HepG2 (cell line): ENCODE measurements at regions not wholly inside any gene's neighbourhood (a gene's known extent, or its start where the extent isn't known, plus 50 kb on each side); places are given as distances from the start of the nearest gene placed in this dataset.

Source experiments
- ATAC-seq: fragments of 200-7000 bp; cut with Tn5 transposase; 3 replicates; pipeline ENCODE4 v1.9.1; 2020; ENCODE audit warnings: mild to moderate bottlenecking, moderate library complexity
- BruUV-seq: library from RNA; stranded (reverse); fragments of 400-500 nt; replicated peaks from 2 replicates; lab custom pipeline; 2021; lab: Mats Ljungman, UMichigan
- CTCF ChIA-PET: fragments of 300-600 bp; formaldehyde crosslinking; extraction: SDS; loops from one replicate; lab custom pipeline; 2021; ENCODE audit warnings: low total read pairs, inconsistent platforms, low intra/inter-chr PET ratio; lab: Yijun Ruan, JAX
- POLR2A ChIA-PET: fragments of 350-600 bp; sonication (Branson Sonifier 250); formaldehyde crosslinking; loops from one replicate; lab custom pipeline; 2020; ENCODE audit warnings: antibody characterized with exemption, inconsistent platforms; lab: Yijun Ruan, JAX
- DNase-seq: peaks from one replicate; pipeline ENCODE4 v3.0.0-alpha.2; 2015; ENCODE audit warnings: low spot score
- FAIRE-seq: peaks from 3 replicates; lab custom pipeline; 2011; peaks lifted over from hg19 to GRCh38; lab: Jason Lieb, UNC
- H2AFZ ChIP-seq: one replicate; pipeline ENCODE4 v1.6.1; 2011; ENCODE audit warnings: low read length, inconsistent platforms
- H3K27ac ChIP-seq: fragments of 300-600 bp; 3 replicates; pipeline ENCODE4 v1.8.0; 2011; ENCODE audit warnings: mixed run types, mild to moderate bottlenecking, mixed read lengths, low read length, inconsistent platforms; ENCODE audit not compliant: insufficient read depth; ENCODE audit errors: extremely low read length
- H3K27me3 ChIP-seq, 2 experiments: fragments of 200-600 bp in 1 of 2; 2 replicates in 1 of 2; 3 replicates in 1 of 2; pipeline versions ENCODE4 v1.6.0 to v1.8.0; 2011; ENCODE audit warnings: low read length in 2 of 2, mild to moderate bottlenecking in 2 of 2, moderate library complexity in 2 of 2, inconsistent platforms in 1 of 2; ENCODE audit not compliant: insufficient read depth in 2 of 2, control insufficient read depth in 1 of 2
- H3K36me3 ChIP-seq, 2 experiments: fragments of 200-600 bp in 1 of 2; replicated peaks in 1 of 2; 2 replicates in 1 of 2; 3 replicates in 1 of 2; pipeline versions ENCODE4 v1.5.1 to v1.8.0; 2011; ENCODE audit warnings: low read length in 2 of 2, inconsistent platforms in 1 of 2; ENCODE audit not compliant: insufficient read depth in 2 of 2, control insufficient read depth in 1 of 2
- H3K4me1 ChIP-seq: 2 replicates; pipeline ENCODE4 v1.5.1; 2012; ENCODE audit warnings: low read length, inconsistent platforms; ENCODE audit not compliant: insufficient read depth
- H3K4me2 ChIP-seq: 2 replicates; pipeline ENCODE4 v1.6.0; 2011; ENCODE audit warnings: low read depth, low read length, inconsistent platforms
- H3K4me3 ChIP-seq, 3 experiments: fragments of 200-600 bp in 1 of 3; sonication (generic), shearing (Covaris generic) in 1 of 3; replicated peaks in 1 of 3; 2 replicates each; pipeline ENCODE4 v1.5.1; 2011 to 2016; ENCODE audit warnings: low read length in 3 of 3, inconsistent platforms in 2 of 3, low read depth in 2 of 3, mild to moderate bottlenecking in 2 of 3, control low read depth in 1 of 3, mixed read lengths in 1 of 3; ENCODE audit not compliant: insufficient read depth in 1 of 3
- H3K79me2 ChIP-seq: one replicate; pipeline ENCODE4 v1.6.1; 2011; ENCODE audit warnings: low read length, inconsistent platforms; ENCODE audit not compliant: insufficient read depth
- H3K9ac ChIP-seq: 2 replicates; pipeline ENCODE4 v1.6.0; 2011; ENCODE audit warnings: mild to moderate bottlenecking, low read depth, low read length, inconsistent platforms; ENCODE audit not compliant: insufficient read depth
- H3K9me3 ChIP-seq: 2 replicates; pipeline ENCODE4 v1.5.1; 2012; ENCODE audit warnings: mild to moderate bottlenecking, low read length
- H4K20me1 ChIP-seq: 2 replicates; pipeline ENCODE4 v1.6.0; 2011; ENCODE audit warnings: inconsistent platforms, mild to moderate bottlenecking, low read length, moderate library complexity; ENCODE audit not compliant: insufficient read depth
- CCDC6 ChIP-seq: sonication (generic); formaldehyde crosslinking; IDR thresholded peaks from 2 replicates; pipeline ENCODE4 v1.8.1; 2022; ENCODE audit warnings: mild to moderate bottlenecking, missing genetic modification reagents, moderate library complexity
- HOXA5 ChIP-seq: sonication (generic); formaldehyde crosslinking; IDR thresholded peaks from 2 replicates; pipeline ENCODE4 v1.4.0; 2020; ENCODE audit warnings: missing genetic modification reagents
- SMARCC2 ChIP-seq: fragments of 450-650 bp; IDR thresholded peaks from 2 replicates; pipeline ENCODE4 v1.6.1; 2017; ENCODE audit warnings: antibody characterized with exemption, mild to moderate bottlenecking
- TSC22D2 ChIP-seq: sonication (generic); formaldehyde crosslinking; IDR thresholded peaks from 2 replicates; pipeline ENCODE4 v1.5.1; 2020; ENCODE audit warnings: missing genetic modification reagents, mild to moderate bottlenecking, borderline replicate concordance
- ZNF362 ChIP-seq: sonication (generic); formaldehyde crosslinking; IDR thresholded peaks from 2 replicates; pipeline ENCODE4 v1.4.0; 2020; ENCODE audit warnings: missing genetic modification reagents, mild to moderate bottlenecking, borderline replicate concordance
- ZNF407 ChIP-seq: sonication (generic); formaldehyde crosslinking; IDR thresholded peaks from one replicate; pipeline ENCODE4 v1.5.1; 2020; ENCODE audit warnings: mild to moderate bottlenecking, missing genetic modification reagents; ENCODE audit errors: not compliant biosample characterization
- ZNF512B ChIP-seq: sonication (generic); formaldehyde crosslinking; IDR thresholded peaks from 2 replicates; pipeline ENCODE4 v1.5.1; 2020; ENCODE audit warnings: missing genetic modification reagents, mild to moderate bottlenecking, borderline replicate concordance
- ZSCAN29 ChIP-seq: sonication (generic); formaldehyde crosslinking; conservative IDR thresholded peaks from 2 replicates; pipeline ENCODE4 v1.4.0; 2020; ENCODE audit warnings: mild to moderate bottlenecking, missing genetic modification reagents
- WGBS: methylation state at CpG from one replicate; pipeline ENCODE4 v1.1.6; 2017; ENCODE audit warnings: low lambda C conversion rate; 5-methylcytosine and 5-hydroxymethylcytosine counted together
- in situ Hi-C: cut with HindIII; loops from 2 replicates; pipeline ENCODE4 v1.10.0; 2017; ENCODE audit warnings: low pct_unique_long_range_greater_than_20kb; ENCODE audit not compliant: extremely low pct_ligation_motif_present
- intact Hi-C: fragments of 100-400 bp; cut with micrococcal nuclease; formaldehyde crosslinking; loops from one replicate; pipeline ENCODE4 v1.10.0; 2022; ENCODE audit not compliant: unreplicated experiment

- Histone ChIP-seq H4K20me1 (no peaks in the 10 kb centered on the region), H3K4me2 (no peak overlapping the region), H3K36me3 (no peaks in the 10 kb centered on the region), H3K79me2 (no peaks in the 10 kb centered on the region), H3K9ac (no peak overlapping the region), H3K9me3 (no peaks in the 10 kb centered on the region), H3K4me1 (no peaks in the 10 kb centered on the region), H3K27me3 (peaks cover 2 to 7% of the 10 kb centered on the region in 2 experiments; a peak in 2 of 5 replicates), H2AFZ (no peak overlapping the region), H3K4me3 (no peak overlapping the region), H3K27ac (no peak overlapping the region)
- no peak for ATAC-seq
- no peak for DNase-seq
- intact Hi-C loops, result no loop called here
- no peak for TF ChIP-seq TSC22D2 (CRISPR knock-in tag)
- no peak for TF ChIP-seq ZSCAN29 (CRISPR knock-in tag)
- no peak for TF ChIP-seq ZNF407 (CRISPR knock-in tag)
- no peak for TF ChIP-seq HOXA5 (CRISPR knock-in tag)
- no peak for TF ChIP-seq ZNF362 (CRISPR knock-in tag)
- no peak for TF ChIP-seq ZNF512B (CRISPR knock-in tag)
- TF ChIP-seq SMARCC2, result no peak
- TF ChIP-seq CCDC6 (CRISPR knock-in tag), result no peak
- CTCF ChIA-PET, result no interaction called here
- POLR2A ChIA-PET, result no interaction called here
- FAIRE-seq, result no peak
- in situ Hi-C loops, result no loop called here
- BruUV-seq, result no TSS peak
- 6% methylated on average over 4 of the region's 6 CpGs for WGBS
Measured at GRCh38 chr10:125265579-125265955, 105.2 kb upstream of the CTBP2 start.
